ENCODE measurements at regions not wholly inside any gene's neighbourhood (a gene's known extent, or its start where the extent isn't known, plus 50 kb on each side); places are given as distances from the start of the nearest gene placed in this dataset.

- TF ChIP-seq CTCF (conservative IDR thresholded peaks at IDR 0.05 in 1 of 2, IDR thresholded peaks at IDR 0.05 in 1 of 2; ENCODE audit: low read depth in 1 of 2, low read length in 2 of 2), result no peak
- no peak for TF ChIP-seq EZH2 (IDR thresholded peaks at IDR 0.05; ENCODE audit: low read length, missing control alignments)
These were observed 513.6 kb upstream of the LRRTM4 start for GRCh38 chr2:78035804-78036203.
